ENCODE measurements at regions not wholly inside any gene's neighbourhood (a gene's known extent, or its start where the extent isn't known, plus 50 kb on each side); places are given as distances from the start of the nearest gene placed in this dataset.

GRCh38 chr5:143705381-143705780 is 106.6 kb upstream of the HMHB1 start:
- no TSS peak for BruUV-seq (replicated peaks)
- Histone ChIP-seq H3K4me3 (ENCODE audit: low read depth, low read length, poor library complexity, severe bottlenecking) (no peak overlapping the region), H3K27ac (ENCODE audit: low read depth, low read length, poor library complexity, severe bottlenecking) (no peak overlapping the region), H3K27me3 (replicated peaks; ENCODE audit: insufficient read depth, low read depth, low read length, poor library complexity) (no peaks in the 10 kb centered on the region), H3K9me3 (ENCODE audit: low read depth, low read length, poor library complexity, severe bottlenecking) (no peaks in the 10 kb centered on the region), H3K36me3 (ENCODE audit: insufficient read depth, low read length, poor library complexity, severe bottlenecking) (no peaks in the 10 kb centered on the region), H3K4me1 (ENCODE audit: insufficient read depth, low read length, poor library complexity, severe bottlenecking) (no peaks in the 10 kb centered on the region)
- intact Hi-C loops (cut with micrococcal nuclease; ENCODE audit: unreplicated experiment), result no loop called here
- TF ChIP-seq EZH2 (IDR thresholded peaks at IDR 0.05; ENCODE audit: borderline replicate concordance, low read depth, low read length, poor library complexity, severe bottlenecking) (no peak), CTCF (conservative IDR thresholded peaks at IDR 0.05; ENCODE audit: low read depth, low read length) (no peak)
- ChIA-PET CTCF (no interaction called here), POLR2A (ENCODE audit: low non-redundant PET) (no interaction called here)
- no peak for DNase-seq (ENCODE audit: low spot score)

GRCh38 chr5:143703659-143704058 is 108.3 kb upstream of the HMHB1 start:
- DNase-seq (ENCODE audit: low spot score), result no peak
- TF ChIP-seq CTCF (conservative IDR thresholded peaks at IDR 0.05; ENCODE audit: low read depth, low read length) (no peak), EZH2 (IDR thresholded peaks at IDR 0.05; ENCODE audit: borderline replicate concordance, low read depth, low read length, poor library complexity, severe bottlenecking) (no peak)
- Histone ChIP-seq H3K4me3 (ENCODE audit: low read depth, low read length, poor library complexity, severe bottlenecking) (no peak overlapping the region), H3K27me3 (replicated peaks; ENCODE audit: insufficient read depth, low read depth, low read length, poor library complexity) (no peaks in the 10 kb centered on the region), H3K9me3 (ENCODE audit: low read depth, low read length, poor library complexity, severe bottlenecking) (no peaks in the 10 kb centered on the region), H3K27ac (ENCODE audit: low read depth, low read length, poor library complexity, severe bottlenecking) (no peak overlapping the region), H3K36me3 (ENCODE audit: insufficient read depth, low read length, poor library complexity, severe bottlenecking) (no peaks in the 10 kb centered on the region), H3K4me1 (ENCODE audit: insufficient read depth, low read length, poor library complexity, severe bottlenecking) (no peaks in the 10 kb centered on the region)
- BruUV-seq (replicated peaks), result no TSS peak
- ChIA-PET CTCF (no interaction called here), POLR2A (ENCODE audit: low non-redundant PET) (no interaction called here)
- intact Hi-C loops (cut with micrococcal nuclease; ENCODE audit: unreplicated experiment), result no loop called here

- no peak overlapping the region for H3K4me3 ChIP-seq (ENCODE audit: low read depth, low read length, poor library complexity, severe bottlenecking)
- no peaks in the 10 kb centered on the region for H3K36me3 ChIP-seq (ENCODE audit: insufficient read depth, low read length, poor library complexity, severe bottlenecking)
- POLR2A ChIA-PET (ENCODE audit: low non-redundant PET), result no interaction called here
- H3K4me1 ChIP-seq (ENCODE audit: insufficient read depth, low read length, poor library complexity, severe bottlenecking), result no peaks in the 10 kb centered on the region
- no TSS peak for BruUV-seq (replicated peaks)
- H3K27me3 ChIP-seq (replicated peaks; ENCODE audit: insufficient read depth, low read depth, low read length, poor library complexity), result no peaks in the 10 kb centered on the region
- intact Hi-C loops (cut with micrococcal nuclease; ENCODE audit: unreplicated experiment), result no loop called here
- no peak overlapping the region for H3K27ac ChIP-seq (ENCODE audit: low read depth, low read length, poor library complexity, severe bottlenecking)
- CTCF ChIA-PET, result interaction anchor here (0.6 kb wide), 1 partner anchor 141 kb away, joined by 3 read pairs; no protein-coding TSS in a partner anchor
- no peaks in the 10 kb centered on the region for H3K9me3 ChIP-seq (ENCODE audit: low read depth, low read length, poor library complexity, severe bottlenecking)
- DNase-seq (ENCODE audit: low spot score), result no peak
- TF ChIP-seq EZH2 (IDR thresholded peaks at IDR 0.05; ENCODE audit: borderline replicate concordance, low read depth, low read length, poor library complexity, severe bottlenecking) (no peak), CTCF (conservative IDR thresholded peaks at IDR 0.05; ENCODE audit: low read depth, low read length) (no peak)
Measured at GRCh38 chr5:143701493-143701892, 110.5 kb upstream of the HMHB1 start.
